GM21515 (cell line): ENCODE measurements at regions not wholly inside any gene's neighbourhood (a gene's known extent, or its start where the extent isn't known, plus 50 kb on each side); places are given as distances from the start of the nearest gene placed in this dataset.

ENCODE experiments used
- ATAC-seq: cut with Tn5 transposase; IDR thresholded peaks from one replicate; pipeline ENCODE4 v1.9.1; 2021; ENCODE audit not compliant: unreplicated experiment

DNA sequence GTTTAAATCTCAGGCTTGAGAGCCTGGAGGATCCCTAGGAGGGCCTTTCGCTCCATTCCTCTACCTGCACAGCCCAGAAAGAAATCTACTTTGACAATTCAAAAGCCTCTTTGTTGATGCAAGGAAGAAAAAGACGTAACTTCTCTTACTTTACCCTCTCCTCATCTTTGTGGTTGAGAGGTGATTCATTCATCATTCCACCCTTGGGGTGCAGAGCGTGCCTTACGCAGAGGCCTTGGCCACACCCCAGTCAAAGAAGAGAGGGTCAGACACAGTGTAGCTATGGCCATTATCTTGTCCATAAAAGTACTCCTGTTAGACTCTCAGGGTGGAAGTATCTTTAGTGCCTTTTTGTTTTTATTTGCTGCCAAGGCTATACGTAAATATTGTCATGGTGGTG, 184.0 kb downstream of the IRS2 start:
- no peak for ATAC-seq

DNA sequence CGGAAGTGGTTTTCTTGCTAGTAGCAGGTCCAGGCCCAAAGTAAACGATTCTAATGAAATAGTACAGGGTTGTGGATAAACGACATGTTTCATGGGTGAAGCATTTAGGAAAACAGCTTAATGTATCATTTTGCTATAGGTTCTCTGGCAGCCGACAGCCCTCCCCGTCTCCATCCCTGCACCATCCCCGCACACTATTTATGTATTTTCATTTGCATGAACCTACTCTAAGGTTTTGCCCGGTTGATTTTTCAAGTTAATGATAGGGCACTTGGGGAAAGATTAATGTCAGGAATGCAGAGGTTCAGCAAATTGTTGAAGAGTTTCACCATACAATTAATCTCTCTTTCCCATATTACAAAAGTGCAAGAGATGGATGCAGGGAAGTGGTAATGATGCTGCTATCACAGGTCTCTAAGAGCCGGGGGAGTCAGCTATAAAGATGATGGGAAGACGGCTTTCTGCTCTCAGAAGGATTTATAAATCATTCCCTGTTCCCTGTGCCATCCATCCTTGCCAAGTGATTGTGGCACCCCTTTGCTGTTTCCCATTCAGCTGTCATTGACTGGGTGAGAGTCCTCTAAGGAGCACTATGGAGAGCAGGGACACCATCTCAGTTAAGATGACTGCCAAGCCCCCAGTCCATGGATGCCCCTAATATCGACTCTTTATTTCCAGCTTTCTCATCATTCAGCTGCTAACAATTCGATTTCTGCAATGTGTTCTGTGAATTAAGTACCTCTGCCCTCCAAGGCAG, 186.3 kb downstream of the IRS2 start:
- ATAC-seq = no peak

DNA sequence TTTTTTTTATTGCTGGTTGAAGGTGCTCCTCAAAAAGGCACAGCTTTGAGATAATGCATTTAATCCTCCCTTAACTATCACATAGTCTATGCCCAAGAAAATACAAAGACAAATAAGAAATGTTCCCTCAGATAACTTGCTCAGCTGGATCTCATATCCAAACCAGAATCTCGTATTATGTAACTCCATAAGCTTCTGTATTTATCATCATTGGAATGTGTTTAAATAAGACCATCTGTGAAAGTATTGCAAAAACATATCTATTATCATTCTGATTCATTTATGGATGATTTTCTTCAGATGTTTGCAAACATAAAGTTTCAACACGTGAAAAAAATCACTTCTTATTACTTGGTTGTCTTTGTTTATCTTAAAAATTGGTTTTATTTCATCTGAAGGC, 190.9 kb downstream of the IRS2 start:
- ATAC-seq = no peak

DNA sequence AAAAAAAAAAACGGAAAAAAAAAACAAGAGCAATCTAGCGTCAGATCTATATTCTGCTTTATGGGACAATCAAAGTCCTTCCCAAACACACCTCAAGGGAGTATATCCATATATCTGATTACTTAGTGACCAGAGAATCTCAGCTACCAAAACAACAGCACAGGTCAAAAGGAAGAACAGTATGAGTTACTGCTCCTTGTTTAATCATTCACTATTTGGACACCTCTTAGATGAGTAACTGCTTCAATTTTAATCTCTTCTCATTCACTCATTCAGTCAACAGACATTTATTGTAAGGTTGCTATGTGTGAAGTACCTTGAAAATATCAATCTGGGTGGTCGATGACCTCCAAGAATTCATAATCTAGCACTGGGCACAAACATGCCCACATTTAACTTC, 193.2 kb downstream of the IRS2 start:
- ATAC-seq = no peak

DNA sequence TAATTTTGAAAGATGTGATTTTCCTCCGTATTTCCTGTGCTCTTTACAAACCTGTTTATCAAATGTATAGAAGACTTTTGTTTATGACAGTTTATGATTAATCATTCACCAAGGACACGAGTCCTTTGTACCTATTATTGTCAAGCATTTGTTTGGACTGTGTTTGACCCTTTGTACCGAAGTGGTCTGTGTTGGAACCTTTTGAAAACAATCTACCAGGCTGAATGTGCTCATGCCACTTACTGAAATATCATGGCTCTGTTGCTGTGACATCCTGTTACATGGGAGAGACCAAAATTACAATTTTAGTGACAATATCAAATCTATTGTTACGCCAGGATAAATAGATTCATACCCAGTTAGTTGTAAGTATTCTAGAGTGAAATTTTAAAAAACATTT, 193.6 kb downstream of the IRS2 start:
- ATAC-seq = no peak

DNA sequence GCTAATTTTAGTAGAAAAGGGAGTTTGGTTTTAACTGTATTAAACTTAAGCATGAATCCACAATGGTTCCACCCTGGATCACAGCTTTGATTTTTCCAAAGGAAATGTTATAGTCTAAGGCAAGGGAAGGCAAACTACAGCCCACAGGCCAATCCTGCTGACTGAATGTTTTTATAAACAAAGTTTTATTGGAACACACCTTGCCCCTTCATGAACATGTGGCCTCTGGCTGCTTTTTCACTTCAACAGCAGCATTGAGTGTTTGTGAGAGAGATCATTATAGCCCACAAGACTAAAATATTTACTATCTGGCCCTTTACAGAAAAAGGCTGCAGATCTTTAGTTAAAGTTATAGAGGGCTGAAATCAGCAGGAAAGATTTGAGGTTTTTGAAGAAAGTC, 198.7 kb downstream of the IRS2 start:
- no peak for ATAC-seq

DNA sequence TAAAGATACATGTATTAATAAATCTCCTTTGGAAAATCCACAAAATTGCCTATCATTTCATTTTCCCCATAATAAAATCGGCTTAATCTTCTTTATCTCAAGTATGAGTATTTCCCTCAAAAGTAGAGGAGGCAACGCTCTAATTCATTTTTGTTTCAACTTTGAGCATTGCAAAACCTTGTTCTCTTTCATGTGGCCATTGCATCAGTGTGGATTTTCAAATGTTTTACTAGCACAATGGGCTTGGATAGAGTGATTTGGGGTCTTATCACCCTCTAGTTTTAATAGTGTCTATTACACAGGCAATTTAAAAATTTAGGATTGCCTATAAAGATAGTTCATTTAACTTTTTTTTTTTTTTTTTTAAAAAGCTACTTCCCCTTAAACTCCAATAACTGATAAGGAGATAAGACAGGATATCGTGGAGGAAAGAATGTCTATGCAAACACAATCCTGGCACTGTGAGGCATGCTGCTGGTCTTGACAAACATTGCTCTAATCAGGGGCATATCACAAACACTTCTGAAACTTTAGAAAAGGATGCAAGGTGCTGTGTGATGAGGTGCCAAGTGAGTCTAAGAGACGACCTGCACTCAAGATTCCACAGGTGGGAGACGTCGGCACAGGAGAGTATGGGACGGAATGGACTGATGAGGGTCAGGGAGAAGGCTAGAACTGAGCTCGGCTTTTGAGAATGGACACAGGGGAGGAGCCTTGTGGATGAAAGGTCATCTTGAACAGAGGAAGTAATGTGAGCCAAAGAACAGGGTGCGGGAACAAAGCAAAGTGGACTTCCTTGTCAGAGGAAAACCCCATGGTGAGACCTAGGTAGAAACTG, 199.7 kb downstream of the IRS2 start:
- no peak for ATAC-seq

DNA sequence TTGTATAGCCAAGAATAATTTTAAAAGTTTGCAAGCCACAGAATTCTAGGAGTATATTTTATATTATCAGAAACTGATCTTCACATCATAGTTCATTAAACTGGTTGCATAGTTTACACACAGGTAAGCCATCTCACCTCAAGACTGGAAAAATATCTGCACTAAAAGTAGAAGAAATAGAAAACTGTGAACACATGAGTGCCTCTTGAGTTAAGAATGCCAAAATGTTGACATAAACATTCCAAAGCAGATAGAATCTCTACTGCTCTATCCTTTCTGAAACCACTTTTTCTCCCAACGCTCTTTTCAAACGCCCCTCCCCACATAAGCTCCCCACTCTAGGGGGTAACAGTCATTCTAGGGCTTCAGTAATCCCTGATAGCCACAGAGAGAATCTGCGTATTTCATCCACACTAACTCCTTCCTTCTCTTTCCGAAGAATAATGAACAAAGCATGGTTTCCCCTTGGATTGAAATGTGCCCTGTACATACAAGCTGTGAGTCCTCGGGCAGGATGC, 201.5 kb downstream of the IRS2 start:
- ATAC-seq = no peak

DNA sequence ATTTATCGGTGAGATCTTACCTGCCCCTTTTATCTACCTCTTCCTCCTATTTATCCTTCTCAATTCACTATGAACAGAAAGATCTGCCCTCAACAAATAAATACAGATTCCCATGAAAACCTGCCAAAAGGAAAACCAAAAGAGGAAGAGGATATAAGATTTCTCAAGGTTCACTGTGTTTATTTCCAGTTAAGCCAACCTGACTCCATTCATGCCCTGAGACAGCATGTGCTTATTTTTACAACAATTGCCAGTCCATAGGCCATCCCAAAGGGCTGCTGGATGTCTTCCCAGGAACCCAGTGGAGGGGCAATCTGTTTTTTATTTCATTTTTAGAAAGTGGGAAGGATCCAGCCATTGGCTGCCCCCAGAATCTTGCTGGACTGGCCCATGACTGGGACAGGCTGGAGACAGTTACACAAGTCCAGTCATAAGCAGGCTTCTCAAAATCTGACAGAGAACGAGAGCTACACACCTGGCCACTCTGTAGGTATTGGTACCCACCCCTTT, 209.1 kb downstream of the IRS2 start:
- no peak for ATAC-seq

DNA sequence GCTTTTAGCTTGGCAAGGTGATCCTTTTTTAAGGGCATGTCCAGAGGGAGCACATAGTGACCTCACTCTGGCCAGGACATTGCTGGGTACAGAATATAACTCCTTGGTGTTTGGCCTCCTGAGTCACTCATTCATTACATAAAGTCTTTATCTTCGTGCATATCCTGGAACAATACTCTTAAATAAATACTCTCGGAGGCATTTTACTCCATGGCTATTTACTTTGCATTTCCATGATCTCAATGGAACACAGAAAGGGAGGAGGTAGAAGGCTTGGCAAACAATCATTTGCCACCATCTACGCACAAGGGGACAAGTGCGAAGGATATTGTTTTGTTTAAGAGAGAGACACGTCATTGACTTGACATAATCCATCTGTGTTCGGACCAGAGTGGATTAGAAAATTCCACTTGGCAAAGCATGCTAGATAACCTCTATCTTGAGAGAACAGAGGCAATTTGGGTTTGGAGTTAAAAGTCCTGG, 210.0 kb downstream of the IRS2 start:
- no peak for ATAC-seq

DNA sequence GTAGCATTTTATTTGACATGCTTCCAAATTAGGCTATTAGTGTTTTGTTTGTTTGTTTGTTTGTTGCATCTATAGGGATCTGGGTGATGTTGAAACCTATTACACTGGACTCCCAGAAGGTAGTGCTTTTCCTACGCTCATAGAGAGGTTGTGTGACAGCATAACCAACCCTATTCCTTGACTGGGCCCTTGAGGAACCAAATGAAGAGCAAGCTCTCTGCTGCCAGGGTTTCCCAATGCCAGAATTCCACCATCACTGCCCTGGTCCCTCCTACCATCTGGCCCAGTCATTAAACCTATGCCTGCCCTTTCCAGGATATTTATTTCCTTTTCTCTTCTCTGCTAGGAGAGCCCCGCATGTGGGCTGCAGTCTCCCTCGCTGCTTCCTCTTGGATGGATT, 210.6 kb downstream of the IRS2 start:
- no peak for ATAC-seq

DNA sequence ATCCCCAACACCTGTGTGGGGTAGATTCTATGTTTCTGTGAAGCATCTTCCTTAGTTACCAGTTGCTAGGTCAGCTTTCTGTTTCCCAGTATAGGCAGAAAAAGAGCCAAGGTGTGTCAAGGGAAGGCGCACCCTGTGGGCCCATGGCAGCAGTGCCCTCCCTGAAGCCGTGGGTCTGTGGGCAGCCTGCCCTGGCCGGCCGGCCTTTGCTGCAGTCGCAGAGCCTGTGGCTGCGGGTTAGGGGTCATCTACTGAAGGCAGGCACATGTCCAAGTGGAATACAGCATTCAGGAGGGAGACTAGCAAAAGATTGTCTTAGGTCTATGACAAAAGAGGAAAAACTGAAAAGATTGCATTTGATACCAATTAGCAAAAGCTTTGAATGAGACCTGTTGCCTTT, 214.0 kb downstream of the IRS2 start:
- no peak for ATAC-seq

DNA sequence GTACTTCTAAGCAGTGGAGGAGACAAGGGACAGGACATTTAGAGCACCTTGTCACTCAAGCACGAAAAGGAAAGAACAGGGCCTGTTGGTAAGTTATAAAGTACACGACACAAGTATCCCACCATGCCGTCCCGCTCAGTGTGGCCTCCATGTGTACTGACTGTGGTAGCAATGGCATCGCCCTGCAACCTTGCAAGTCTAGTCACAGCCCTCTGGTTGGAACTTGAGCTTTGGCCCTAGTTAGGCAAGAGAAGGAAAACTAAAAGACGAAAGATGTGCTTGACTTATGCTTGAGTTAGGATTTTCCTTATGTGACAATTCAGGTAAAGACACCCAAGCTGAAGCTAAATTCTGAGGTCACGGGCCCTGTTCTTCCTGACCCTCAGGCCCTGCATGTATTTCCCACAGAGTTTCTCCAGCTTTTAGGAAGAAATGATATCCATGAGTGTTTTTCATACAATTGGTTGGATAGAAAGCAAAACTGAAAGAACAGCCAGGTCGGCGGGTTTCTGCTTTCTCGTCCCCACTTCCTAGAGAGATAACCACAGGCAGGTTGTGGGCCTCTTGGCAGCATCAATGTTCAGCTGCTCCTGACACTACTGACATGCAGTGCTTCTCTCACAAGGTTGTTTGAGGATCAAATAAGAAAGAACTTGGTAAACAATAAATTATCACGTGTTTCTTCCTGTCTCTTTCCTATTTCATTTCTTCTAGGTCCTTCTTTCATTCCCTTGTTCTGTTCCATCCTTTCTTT, 216.2 kb downstream of the IRS2 start:
- peak; percentile 98 for ATAC-seq

DNA sequence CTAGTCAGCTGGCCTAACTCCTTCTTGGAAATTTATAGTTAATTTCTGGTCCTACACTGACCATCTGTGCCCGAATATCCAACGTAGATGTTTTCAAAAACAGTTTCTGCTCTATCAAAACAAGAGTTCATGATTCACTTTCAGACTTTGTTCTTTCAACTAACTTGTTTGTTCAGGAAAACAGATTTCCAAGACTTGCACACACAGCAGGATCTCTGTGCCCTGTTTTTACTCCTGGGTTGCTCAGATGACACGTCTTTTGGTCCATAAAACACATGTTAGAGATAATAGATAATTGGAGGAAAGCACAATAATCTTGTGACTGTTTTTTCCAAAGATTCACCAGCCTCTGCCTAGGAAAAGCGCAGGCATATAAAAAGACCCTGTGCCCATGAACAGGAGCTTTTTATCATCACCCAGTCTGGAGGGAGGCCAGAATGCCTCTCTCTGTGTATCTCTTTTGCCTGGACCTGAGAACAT, 218.0 kb downstream of the IRS2 start:
- ATAC-seq = no peak

DNA sequence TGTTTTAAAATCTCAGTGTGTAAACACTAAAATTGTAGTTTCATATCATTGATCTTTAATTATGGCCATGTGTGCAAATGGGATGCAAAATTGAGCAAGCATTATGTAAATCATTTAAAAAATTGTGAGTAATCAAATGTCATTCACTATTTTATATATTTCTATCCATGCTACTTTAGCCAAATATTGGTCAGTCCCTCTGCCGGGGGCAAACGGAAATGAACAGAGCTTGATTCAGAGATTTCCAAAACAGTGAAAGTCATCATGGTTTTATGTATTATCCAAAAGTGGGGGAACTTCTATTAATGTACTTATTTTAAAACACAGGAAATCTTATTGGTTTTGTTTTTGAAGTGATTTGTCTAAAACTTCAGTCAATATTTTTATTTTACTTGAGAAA, 219.1 kb downstream of the IRS2 start:
- no peak for ATAC-seq

DNA sequence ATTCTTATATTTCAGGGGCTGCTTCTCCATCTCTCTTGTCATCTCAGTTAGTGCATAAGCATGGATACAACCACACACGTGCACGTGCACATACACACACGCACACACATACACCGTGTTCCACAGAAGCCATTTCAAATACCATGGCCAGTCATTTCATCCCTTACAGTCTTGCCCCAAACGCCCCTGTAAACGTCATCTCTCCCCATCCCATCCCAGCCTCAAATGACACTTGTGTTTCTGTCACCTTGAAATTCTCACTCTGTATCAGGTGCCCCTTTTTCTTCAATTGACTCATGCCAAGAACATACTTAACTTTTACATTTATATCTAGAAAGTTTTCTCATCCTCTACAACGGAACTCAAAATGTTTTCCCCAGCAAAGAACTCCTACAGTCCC, 220.5 kb downstream of the IRS2 start:
- no peak for ATAC-seq

DNA sequence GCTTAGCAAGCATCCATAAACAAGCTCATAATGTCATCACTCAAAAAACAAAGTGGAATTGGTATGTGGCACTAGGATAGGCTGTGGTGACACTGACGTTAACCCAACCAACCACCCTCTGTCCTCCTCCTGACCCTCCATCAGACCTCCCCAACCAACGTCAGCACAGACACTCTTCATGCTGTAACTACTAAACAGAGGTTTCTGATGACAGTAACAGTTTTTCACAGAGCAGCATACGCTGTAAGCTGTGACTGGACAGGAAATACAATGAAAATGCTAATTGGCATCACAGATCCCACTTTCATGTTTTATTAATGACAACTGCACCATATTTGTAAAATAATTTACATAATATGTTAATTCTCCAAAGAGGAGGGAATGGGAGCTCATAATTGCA, 238.0 kb downstream of the IRS2 start:
- ATAC-seq = peak; percentile 71

DNA sequence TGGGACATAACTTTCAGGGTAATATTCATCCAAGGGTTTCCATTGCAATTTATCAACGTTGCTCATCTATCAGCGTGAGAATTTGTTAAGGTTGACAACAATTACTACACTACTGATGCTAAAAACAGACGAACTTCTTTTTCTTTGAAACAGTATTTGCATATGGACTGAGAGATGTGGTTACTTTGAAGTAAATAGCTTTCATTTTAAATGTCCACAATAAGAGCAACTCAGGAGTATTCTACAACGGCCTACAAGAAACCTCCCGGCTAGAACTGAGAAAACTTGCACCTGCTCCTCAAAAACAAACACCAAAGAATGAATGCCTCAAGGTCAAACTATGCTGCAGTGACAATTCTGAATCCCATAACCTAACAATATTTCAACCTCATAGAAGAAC, 238.4 kb downstream of the IRS2 start:
- peak; percentile 94 for ATAC-seq

DNA sequence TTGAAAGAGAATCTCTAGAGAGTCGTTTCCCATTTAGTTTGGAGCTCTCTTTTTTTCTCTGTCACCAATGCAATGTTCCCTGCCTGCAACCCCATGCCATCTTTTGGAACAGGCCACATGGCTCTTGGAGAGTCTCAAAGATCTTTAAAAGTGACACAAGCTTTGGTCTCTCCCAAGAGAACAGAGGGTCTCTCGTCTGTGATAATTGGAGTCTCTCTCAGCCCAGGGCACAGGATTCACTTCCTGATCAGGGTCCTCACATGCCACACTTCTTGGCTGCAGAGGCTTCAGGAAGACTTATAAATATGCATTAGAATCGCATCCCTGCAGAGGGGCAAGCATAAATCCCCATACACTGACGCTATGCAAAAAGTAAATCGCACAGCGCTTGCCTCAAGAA, 240.5 kb downstream of the IRS2 start:
- no peak for ATAC-seq

DNA sequence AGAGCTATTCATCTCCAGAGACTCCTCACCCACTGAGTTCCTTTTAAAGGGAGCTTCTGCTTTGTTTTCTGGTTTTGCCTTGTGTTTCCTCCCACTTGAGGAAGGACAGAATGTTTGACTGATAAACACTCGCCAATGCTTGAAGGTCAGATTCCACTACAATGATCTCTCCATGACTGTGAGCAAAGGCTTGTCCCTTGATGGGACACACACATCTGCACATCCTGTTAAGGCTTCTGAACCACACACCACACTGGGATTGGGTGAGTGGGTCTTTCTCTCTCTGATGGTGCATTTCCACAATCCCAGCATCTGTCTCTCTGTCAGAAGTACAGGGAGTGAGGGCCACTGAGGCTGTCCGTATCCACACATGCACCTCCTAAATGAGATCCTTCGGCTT, 245.3 kb downstream of the IRS2 start:
- ATAC-seq = no peak

DNA sequence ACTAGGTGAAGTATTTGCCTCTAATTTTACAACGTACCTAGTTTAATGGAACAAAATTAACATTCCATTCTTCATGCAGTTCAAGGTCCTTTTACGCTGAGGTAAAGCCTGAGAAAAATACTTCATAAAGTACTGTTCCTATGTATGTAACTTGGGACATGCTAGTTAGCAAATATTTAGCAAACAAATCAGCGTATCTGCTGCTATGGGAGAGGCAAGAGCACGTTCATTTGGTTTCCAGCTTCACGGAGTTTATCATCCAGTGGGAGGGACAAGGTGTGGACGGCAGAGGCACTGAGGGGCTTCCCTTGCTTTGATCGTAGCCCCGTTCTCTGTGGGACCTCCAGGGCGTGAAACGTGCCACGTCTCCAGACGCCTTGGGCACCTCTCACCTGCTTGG, 248.8 kb downstream of the IRS2 start:
- ATAC-seq = no peak
